HG02763 (cell line): ENCODE measurements at regions not wholly inside any gene's neighbourhood (a gene's known extent, or its start where the extent isn't known, plus 50 kb on each side); places are given as distances from the start of the nearest gene placed in this dataset.
"Not testable (repeated sequence)": the region's sequence is repeated elsewhere in the genome, so short reads cannot be mapped to it uniquely, and the experiment has no call there.

ENCODE experiments used
- ATAC-seq: cut with Tn5 transposase; IDR thresholded peaks from one replicate; pipeline ENCODE4 v1.9.1; 2021; ENCODE audit warnings: mild to moderate bottlenecking, moderate library complexity; ENCODE audit not compliant: unreplicated experiment

- ATAC-seq = not testable (repeated sequence)
Observed at GRCh38 chr2:37722971-37723370, 51.5 kb upstream of the CDC42EP3 start.

- no peak for ATAC-seq
Observed at GRCh38 chr2:37730037-37730818, 58.8 kb upstream of the CDC42EP3 start.

GRCh38 chr2:37732412-37732811 lies 61.0 kb upstream of the CDC42EP3 start:
- not testable (repeated sequence) for ATAC-seq

- no peak for ATAC-seq
Observed at GRCh38 chr2:37733251-37733650, 61.8 kb upstream of the CDC42EP3 start.

GRCh38 chr2:37733955-37734354 lies 62.5 kb upstream of the CDC42EP3 start:
- not testable (repeated sequence) for ATAC-seq

- ATAC-seq = not testable (repeated sequence)
Observed at GRCh38 chr2:37734891-37735523, 63.6 kb upstream of the CDC42EP3 start.

- not testable (repeated sequence) for ATAC-seq
Observed at GRCh38 chr2:37735524-37735910, 64.1 kb upstream of the CDC42EP3 start.

- no peak for ATAC-seq
Observed at GRCh38 chr2:37737507-37737906, 66.1 kb upstream of the CDC42EP3 start.

GRCh38 chr2:37738266-37738885 lies 66.9 kb upstream of the CDC42EP3 start:
- no peak for ATAC-seq

GRCh38 chr2:37739153-37739552 lies 67.7 kb upstream of the CDC42EP3 start:
- no peak for ATAC-seq

GRCh38 chr2:37740164-37740739 lies 68.8 kb upstream of the CDC42EP3 start:
- ATAC-seq = no peak

GRCh38 chr2:37742286-37742685 lies 70.8 kb upstream of the CDC42EP3 start:
- no peak for ATAC-seq

- no peak for ATAC-seq
Observed at GRCh38 chr2:37744010-37744409, 72.6 kb upstream of the CDC42EP3 start.

GRCh38 chr2:37744961-37745360 lies 73.5 kb upstream of the CDC42EP3 start:
- not testable (repeated sequence) for ATAC-seq

- not testable (repeated sequence) for ATAC-seq
Observed at GRCh38 chr2:37746011-37746410, 74.6 kb upstream of the CDC42EP3 start.

- ATAC-seq = no peak
Observed at GRCh38 chr2:37746883-37747282, 75.4 kb upstream of the CDC42EP3 start.

GRCh38 chr2:37748541-37748940 lies 77.1 kb upstream of the CDC42EP3 start:
- ATAC-seq = no peak

GRCh38 chr2:37750286-37750685 lies 78.8 kb upstream of the CDC42EP3 start:
- ATAC-seq = not testable (repeated sequence)

GRCh38 chr2:37752766-37753165 lies 81.3 kb upstream of the CDC42EP3 start:
- no peak for ATAC-seq

GRCh38 chr2:37753758-37754157 lies 82.3 kb upstream of the CDC42EP3 start:
- no peak for ATAC-seq

- ATAC-seq = not testable (repeated sequence)
Observed at GRCh38 chr2:37755961-37756559, 84.6 kb upstream of the CDC42EP3 start.
